HEK293 (cell line): ENCODE measurements at regions not wholly inside any gene's neighbourhood (a gene's known extent, or its start where the extent isn't known, plus 50 kb on each side); places are given as distances from the start of the nearest gene placed in this dataset.

Experiments used
- CTCF ChIA-PET: fragments of 350-600 bp; formaldehyde crosslinking; extraction: SDS; loops from one replicate; lab custom pipeline; 2021; ENCODE audit warnings: antibody characterized with exemption; lab: Yijun Ruan, JAX
- POLR2A ChIA-PET: fragments of 300-600 bp; formaldehyde crosslinking; extraction: SDS; loops from one replicate; lab custom pipeline; 2020; ENCODE audit warnings: antibody characterized with exemption, inconsistent platforms; lab: Yijun Ruan, JAX
- H3K27ac ChIP-seq: fragments of 200-500 bp; sonication (Bioruptor generic); 2 replicates; pipeline ENCODE4 v1.5.1; 2014; ENCODE audit warnings: low read depth, low read length, control low read depth, inconsistent platforms; ENCODE audit errors: extremely low read depth
- H3K36me3 ChIP-seq, 2 experiments: fragments of 200-500 bp in 1 of 2; sonication (Bioruptor generic) in 1 of 2; 1 replicate in 1 of 2; 2 replicates in 1 of 2; pipeline ENCODE4 v1.5.1; 2014 to 2017; ENCODE audit warnings: inconsistent platforms in 2 of 2, low read length in 2 of 2; ENCODE audit not compliant: control insufficient read depth in 2 of 2, insufficient read depth in 1 of 2
- H3K4me1 ChIP-seq: fragments of 200-500 bp; sonication (Bioruptor generic); 2 replicates; pipeline ENCODE4 v1.5.1; 2014; ENCODE audit warnings: mild to moderate bottlenecking, low read length, inconsistent platforms; ENCODE audit not compliant: control insufficient read depth, insufficient read depth
- H3K4me3 ChIP-seq: 2 replicates; pipeline ENCODE4 v1.5.1; 2011; ENCODE audit warnings: low read depth, mild to moderate bottlenecking, control low read depth, low read length, moderate library complexity
- H3K9me3 ChIP-seq: fragments of 200-500 bp; sonication (Bioruptor generic); 2 replicates; pipeline ENCODE4 v1.5.1; 2014; ENCODE audit warnings: low read depth, low read length, inconsistent platforms; ENCODE audit not compliant: control insufficient read depth, insufficient read depth
- KLF9 ChIP-seq: fragments of 450-650 bp; formaldehyde crosslinking; IDR thresholded peaks from 2 replicates; pipeline ENCODE4 v1.5.1; 2016; ENCODE audit warnings: missing biosample characterization, missing genetic modification characterization, low read depth
- PRDM2 ChIP-seq: fragments of 450-650 bp; formaldehyde crosslinking; IDR thresholded peaks from 2 replicates; pipeline ENCODE4 v1.5.1; 2016; ENCODE audit warnings: missing biosample characterization, missing genetic modification characterization, borderline replicate concordance
- PRDM6 ChIP-seq: fragments of 450-650 bp; formaldehyde crosslinking; IDR thresholded peaks from 2 replicates; pipeline ENCODE4 v1.5.1; 2017; ENCODE audit warnings: missing biosample characterization, missing genetic modification characterization
- ZIC2 ChIP-seq: fragments of 450-650 bp; formaldehyde crosslinking; IDR thresholded peaks from 2 replicates; pipeline ENCODE4 v1.5.1; 2016; ENCODE audit warnings: missing biosample characterization, missing genetic modification characterization
- ZNF138 ChIP-seq: fragments of 450-650 bp; formaldehyde crosslinking; IDR thresholded peaks from 2 replicates; pipeline ENCODE4 v1.5.1; 2016; ENCODE audit warnings: missing biosample characterization, missing genetic modification characterization, borderline replicate concordance
- ZNF433 ChIP-seq: fragments of 450-650 bp; formaldehyde crosslinking; IDR thresholded peaks from 2 replicates; pipeline ENCODE4 v1.5.1; 2016; ENCODE audit warnings: missing biosample characterization, missing genetic modification characterization, low read depth
- ZNF521 ChIP-seq: fragments of 450-650 bp; formaldehyde crosslinking; IDR thresholded peaks from 2 replicates; pipeline ENCODE4 v1.5.1; 2017; ENCODE audit warnings: missing biosample characterization, mild to moderate bottlenecking, missing genetic modification characterization
- ZNF658 ChIP-seq: fragments of 450-650 bp; formaldehyde crosslinking; IDR thresholded peaks from 2 replicates; pipeline ENCODE4; 2016; ENCODE audit warnings: missing biosample characterization, missing genetic modification characterization
- ZSCAN18 ChIP-seq: fragments of 450-650 bp; formaldehyde crosslinking; IDR thresholded peaks from 2 replicates; pipeline ENCODE4 v1.5.1; 2016; ENCODE audit warnings: missing biosample characterization, missing genetic modification characterization
- ZSCAN4 ChIP-seq: fragments of 450-650 bp; formaldehyde crosslinking; IDR thresholded peaks from 2 replicates; pipeline ENCODE4 v1.5.1; 2017; ENCODE audit warnings: missing biosample characterization, missing genetic modification characterization
- TF ChIP-seq, protein P1 (sequence below): fragments of 450-650 bp; formaldehyde crosslinking; IDR thresholded peaks from 2 replicates; pipeline ENCODE4 v1.5.1; 2017; ENCODE audit warnings: missing biosample characterization, missing genetic modification characterization
- TF ChIP-seq, protein P2 (sequence below): fragments of 450-650 bp; formaldehyde crosslinking; IDR thresholded peaks from 2 replicates; pipeline ENCODE4 v1.5.1; 2016; ENCODE audit warnings: missing biosample characterization, missing genetic modification characterization, low read depth
- TF ChIP-seq, protein P3 (sequence below): fragments of 450-650 bp; formaldehyde crosslinking; conservative IDR thresholded peaks from 2 replicates; pipeline ENCODE4 v1.5.1; 2016; ENCODE audit warnings: low read depth, missing biosample characterization, missing genetic modification characterization
- TF ChIP-seq, protein P4 (sequence below): fragments of 450-650 bp; formaldehyde crosslinking; optimal IDR thresholded peaks from 2 replicates; pipeline ENCODE3; 2016; ENCODE audit warnings: missing biosample characterization, mild to moderate bottlenecking, missing genetic modification characterization

DNA sequence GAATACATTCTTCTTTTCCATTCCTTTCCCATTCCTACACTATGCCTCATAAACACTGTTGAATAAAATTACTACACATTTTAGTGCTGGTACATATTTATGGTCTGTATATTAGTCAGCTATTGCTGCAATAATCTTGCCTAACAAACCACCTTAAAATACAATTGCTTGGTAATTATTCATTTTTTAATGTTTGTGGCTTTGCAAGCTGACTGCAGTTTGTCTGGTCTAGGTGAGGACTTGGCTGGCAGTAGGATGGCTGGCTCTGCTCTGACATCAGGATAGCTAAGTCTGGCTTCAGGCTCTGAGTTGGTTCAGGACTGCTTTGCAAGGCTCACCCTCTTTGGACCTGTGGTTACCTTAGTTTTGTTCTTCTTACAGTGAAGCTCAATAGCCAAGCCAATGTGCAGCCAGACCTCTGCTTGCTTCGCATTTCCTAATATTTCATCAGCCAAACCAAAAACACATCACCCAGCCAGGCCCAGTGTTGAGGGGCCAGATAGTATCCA lies 913.4 kb upstream of the RAG2 start:
- CTCF ChIA-PET, result interaction anchor here (0.7 kb wide), 2 partner anchors 9 to 206 kb away, joined by 3 read pairs; no protein-coding TSS in a partner anchor
- POLR2A ChIA-PET, result no interaction called here
- no peaks in the 10 kb centered on the region for H3K36me3 ChIP-seq
- H3K27ac ChIP-seq, result no peak overlapping the region
- no peaks in the 10 kb centered on the region for H3K4me1 ChIP-seq
- H3K9me3 ChIP-seq, result no peaks in the 10 kb centered on the region
- no peak overlapping the region for H3K4me3 ChIP-seq
- TF ChIP-seq ZNF433 (tag by site-specific recombination) (no peak), ZNF521 (no peak), ZIC2 (no peak), PRDM6 (tag by site-specific recombination) (no peak), ZSCAN18 (tag by site-specific recombination) (no peak)
- TF ChIP-seq, protein P1, sequence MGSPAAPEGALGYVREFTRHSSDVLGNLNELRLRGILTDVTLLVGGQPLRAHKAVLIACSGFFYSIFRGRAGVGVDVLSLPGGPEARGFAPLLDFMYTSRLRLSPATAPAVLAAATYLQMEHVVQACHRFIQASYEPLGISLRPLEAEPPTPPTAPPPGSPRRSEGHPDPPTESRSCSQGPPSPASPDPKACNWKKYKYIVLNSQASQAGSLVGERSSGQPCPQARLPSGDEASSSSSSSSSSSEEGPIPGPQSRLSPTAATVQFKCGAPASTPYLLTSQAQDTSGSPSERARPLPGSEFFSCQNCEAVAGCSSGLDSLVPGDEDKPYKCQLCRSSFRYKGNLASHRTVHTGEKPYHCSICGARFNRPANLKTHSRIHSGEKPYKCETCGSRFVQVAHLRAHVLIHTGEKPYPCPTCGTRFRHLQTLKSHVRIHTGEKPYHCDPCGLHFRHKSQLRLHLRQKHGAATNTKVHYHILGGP (tag by site-specific recombination), result no peak

DNA sequence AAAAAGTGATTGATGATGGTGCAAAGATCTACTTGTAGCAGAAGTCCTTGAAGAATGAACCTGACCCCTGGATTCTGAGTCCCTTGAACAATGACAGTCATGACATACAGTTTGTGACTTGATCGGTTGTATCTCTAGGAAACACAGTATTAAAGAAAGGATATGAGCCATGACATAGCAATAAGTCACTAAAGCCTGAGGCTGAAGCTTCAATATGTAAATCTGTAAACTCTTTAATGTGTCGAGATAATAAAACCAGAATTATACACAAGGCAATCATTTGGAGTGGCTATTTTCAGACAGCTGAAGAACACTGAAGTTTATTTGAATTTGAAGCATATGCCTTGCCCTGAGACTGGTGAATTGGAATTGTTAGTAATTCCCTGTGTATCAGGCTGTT lies 911.5 kb upstream of the RAG2 start:
- no peaks in the 10 kb centered on the region for H3K9me3 ChIP-seq
- no peak overlapping the region for H3K27ac ChIP-seq
- ChIA-PET POLR2A (no interaction called here), CTCF (no interaction called here)
- no peaks in the 10 kb centered on the region for H3K4me1 ChIP-seq
- H3K4me3 ChIP-seq, result no peak overlapping the region
- H3K36me3 ChIP-seq, result no peaks in the 10 kb centered on the region
- TF ChIP-seq, protein P2, sequence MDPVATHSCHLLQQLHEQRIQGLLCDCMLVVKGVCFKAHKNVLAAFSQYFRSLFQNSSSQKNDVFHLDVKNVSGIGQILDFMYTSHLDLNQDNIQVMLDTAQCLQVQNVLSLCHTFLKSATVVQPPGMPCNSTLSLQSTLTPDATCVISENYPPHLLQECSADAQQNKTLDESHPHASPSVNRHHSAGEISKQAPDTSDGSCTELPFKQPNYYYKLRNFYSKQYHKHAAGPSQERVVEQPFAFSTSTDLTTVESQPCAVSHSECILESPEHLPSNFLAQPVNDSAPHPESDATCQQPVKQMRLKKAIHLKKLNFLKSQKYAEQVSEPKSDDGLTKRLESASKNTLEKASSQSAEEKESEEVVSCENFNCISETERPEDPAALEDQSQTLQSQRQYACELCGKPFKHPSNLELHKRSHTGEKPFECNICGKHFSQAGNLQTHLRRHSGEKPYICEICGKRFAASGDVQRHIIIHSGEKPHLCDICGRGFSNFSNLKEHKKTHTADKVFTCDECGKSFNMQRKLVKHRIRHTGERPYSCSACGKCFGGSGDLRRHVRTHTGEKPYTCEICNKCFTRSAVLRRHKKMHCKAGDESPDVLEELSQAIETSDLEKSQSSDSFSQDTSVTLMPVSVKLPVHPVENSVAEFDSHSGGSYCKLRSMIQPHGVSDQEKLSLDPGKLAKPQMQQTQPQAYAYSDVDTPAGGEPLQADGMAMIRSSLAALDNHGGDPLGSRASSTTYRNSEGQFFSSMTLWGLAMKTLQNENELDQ (tag by site-specific recombination), result no peak
- TF ChIP-seq ZNF658 (tag by site-specific recombination) (no peak), KLF9 (no peak), ZSCAN4 (tag by site-specific recombination) (no peak), ZNF138 (tag by site-specific recombination) (no peak), PRDM2 (no peak)
- TF ChIP-seq, protein P3, sequence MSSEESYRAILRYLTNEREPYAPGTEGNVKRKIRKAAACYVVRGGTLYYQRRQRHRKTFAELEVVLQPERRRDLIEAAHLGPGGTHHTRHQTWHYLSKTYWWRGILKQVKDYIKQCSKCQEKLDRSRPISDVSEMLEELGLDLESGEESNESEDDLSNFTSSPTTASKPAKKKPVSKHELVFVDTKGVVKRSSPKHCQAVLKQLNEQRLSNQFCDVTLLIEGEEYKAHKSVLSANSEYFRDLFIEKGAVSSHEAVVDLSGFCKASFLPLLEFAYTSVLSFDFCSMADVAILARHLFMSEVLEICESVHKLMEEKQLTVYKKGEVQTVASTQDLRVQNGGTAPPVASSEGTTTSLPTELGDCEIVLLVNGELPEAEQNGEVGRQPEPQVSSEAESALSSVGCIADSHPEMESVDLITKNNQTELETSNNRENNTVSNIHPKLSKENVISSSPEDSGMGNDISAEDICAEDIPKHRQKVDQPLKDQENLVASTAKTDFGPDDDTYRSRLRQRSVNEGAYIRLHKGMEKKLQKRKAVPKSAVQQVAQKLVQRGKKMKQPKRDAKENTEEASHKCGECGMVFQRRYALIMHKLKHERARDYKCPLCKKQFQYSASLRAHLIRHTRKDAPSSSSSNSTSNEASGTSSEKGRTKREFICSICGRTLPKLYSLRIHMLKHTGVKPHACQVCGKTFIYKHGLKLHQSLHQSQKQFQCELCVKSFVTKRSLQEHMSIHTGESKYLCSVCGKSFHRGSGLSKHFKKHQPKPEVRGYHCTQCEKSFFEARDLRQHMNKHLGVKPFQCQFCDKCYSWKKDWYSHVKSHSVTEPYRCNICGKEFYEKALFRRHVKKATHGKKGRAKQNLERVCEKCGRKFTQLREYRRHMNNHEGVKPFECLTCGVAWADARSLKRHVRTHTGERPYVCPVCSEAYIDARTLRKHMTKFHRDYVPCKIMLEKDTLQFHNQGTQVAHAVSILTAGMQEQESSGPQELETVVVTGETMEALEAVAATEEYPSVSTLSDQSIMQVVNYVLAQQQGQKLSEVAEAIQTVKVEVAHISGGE (tag by site-specific recombination), result no peak
- TF ChIP-seq, protein P4, sequence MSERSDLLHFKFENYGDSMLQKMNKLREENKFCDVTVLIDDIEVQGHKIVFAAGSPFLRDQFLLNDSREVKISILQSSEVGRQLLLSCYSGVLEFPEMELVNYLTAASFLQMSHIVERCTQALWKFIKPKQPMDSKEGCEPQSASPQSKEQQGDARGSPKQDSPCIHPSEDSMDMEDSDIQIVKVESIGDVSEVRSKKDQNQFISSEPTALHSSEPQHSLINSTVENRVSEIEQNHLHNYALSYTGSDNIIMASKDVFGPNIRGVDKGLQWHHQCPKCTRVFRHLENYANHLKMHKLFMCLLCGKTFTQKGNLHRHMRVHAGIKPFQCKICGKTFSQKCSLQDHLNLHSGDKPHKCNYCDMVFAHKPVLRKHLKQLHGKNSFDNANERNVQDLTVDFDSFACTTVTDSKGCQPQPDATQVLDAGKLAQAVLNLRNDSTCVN (tag by site-specific recombination), result no peak
